HFF-Myc (cell line): ENCODE measurements at regions not wholly inside any gene's neighbourhood (a gene's known extent, or its start where the extent isn't known, plus 50 kb on each side); places are given as distances from the start of the nearest gene placed in this dataset.

Experiments used
- DNase-seq: peaks from one replicate; pipeline ENCODE4 v3.0.0-alpha.2; 2011; ENCODE audit warnings: low read depth; ENCODE audit errors: extremely low read depth
- H3K4me3 ChIP-seq: replicated peaks from 2 replicates; pipeline ENCODE4 v1.5.1; 2011; ENCODE audit warnings: low read depth, mild to moderate bottlenecking, control low read depth, low read length
- TF ChIP-seq, protein P1 (sequence below): IDR thresholded peaks from 2 replicates; pipeline ENCODE4 v1.5.1; 2012; ENCODE audit warnings: mild to moderate bottlenecking, low read depth, low read length, control low read depth; ENCODE audit errors: missing control alignments

DNA sequence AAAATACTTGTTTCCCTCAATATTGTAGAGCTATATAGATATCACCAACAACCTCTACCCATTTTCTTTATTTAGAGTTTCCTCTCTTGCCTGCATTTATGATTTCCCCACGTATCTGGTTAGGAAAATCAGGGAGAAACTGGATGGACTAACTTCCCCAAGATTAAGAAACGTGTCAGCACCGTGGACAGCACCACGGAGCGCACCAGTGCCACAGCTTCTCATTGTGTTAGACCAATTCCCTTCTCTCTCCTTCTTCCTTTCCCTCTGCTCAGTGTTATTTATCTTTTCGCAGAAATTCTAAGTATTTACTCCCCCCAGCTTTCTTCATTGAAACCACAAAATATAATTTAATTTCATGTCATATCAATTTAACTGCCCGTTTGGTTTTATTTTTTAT lies 568.6 kb upstream of the BOD1L1 start:
- no peak overlapping the region for H3K4me3 ChIP-seq
- TF ChIP-seq, protein P1, sequence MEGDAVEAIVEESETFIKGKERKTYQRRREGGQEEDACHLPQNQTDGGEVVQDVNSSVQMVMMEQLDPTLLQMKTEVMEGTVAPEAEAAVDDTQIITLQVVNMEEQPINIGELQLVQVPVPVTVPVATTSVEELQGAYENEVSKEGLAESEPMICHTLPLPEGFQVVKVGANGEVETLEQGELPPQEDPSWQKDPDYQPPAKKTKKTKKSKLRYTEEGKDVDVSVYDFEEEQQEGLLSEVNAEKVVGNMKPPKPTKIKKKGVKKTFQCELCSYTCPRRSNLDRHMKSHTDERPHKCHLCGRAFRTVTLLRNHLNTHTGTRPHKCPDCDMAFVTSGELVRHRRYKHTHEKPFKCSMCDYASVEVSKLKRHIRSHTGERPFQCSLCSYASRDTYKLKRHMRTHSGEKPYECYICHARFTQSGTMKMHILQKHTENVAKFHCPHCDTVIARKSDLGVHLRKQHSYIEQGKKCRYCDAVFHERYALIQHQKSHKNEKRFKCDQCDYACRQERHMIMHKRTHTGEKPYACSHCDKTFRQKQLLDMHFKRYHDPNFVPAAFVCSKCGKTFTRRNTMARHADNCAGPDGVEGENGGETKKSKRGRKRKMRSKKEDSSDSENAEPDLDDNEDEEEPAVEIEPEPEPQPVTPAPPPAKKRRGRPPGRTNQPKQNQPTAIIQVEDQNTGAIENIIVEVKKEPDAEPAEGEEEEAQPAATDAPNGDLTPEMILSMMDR = no peak
- no peak for DNase-seq

GRCh38 chr4:14215116-14215770 lies 587.7 kb upstream of the BOD1L1 start:
- no peak for DNase-seq
- no peak overlapping the region for H3K4me3 ChIP-seq
- TF ChIP-seq, protein P1 = no peak

DNA sequence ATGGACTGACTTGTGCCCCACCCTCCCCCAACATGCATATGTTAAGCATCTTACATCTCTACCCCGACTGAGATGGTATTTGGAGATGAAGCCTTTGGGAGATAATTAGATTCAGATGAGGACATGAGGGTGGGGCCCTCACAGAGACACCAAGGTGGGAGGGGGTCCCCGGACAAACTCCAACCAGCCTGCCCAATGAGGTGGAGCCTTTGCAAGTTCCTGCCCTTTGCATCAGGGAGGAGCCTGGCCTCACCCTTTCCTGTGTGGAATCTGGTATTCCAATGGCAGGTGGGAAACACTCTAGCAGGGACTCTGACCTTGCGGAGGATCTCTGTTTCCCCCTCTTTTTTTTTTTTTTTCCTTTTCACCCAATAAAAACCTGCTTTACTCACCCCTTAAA lies 589.9 kb upstream of the BOD1L1 start:
- no peak overlapping the region for H3K4me3 ChIP-seq
- DNase-seq = no peak
- TF ChIP-seq, protein P1 = no peak

DNA sequence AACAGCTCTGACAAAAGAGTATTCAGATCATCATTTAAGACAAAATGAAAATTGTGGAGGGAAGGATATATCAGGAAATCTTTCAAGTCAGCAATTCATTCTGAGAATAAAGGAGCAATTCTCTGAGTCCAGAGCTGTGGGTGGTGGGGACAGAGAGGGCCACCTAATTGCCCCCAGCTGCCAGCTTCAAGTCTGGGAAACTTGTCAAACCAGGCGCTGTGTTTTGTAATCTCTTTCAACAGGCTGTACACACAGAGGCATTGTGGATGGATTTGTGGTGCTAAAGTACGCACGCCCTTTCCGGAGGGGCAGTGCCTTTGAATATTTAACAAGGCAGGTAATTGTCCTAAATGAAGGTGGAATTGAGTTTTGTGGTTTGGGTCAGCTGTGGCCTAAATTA lies 591.1 kb upstream of the BOD1L1 start:
- TF ChIP-seq, protein P1 = no peak
- H3K4me3 ChIP-seq = no peak overlapping the region
- no peak for DNase-seq

DNA sequence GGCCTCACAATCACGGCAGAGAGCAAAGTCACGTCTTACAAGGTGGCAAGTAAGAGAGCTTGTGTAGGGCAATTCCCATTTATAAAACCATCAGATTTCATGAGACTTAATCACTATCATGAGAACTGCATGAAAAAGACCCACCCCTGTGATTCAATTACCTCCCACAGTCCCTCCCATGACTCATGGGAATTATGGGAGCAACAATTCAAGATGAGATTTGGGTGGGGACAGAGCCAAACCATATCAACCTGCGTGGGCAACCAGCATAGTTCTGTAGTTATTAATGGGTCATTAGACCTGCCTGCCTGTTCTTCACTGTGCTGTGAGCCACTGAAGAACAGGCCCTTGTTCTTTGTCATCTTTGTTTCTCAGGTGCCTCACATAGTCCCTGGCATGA lies 593.7 kb upstream of the BOD1L1 start:
- no peak overlapping the region for H3K4me3 ChIP-seq
- DNase-seq = no peak
- TF ChIP-seq, protein P1 = no peak

- TF ChIP-seq, protein P1 = no peak
- no peak for DNase-seq
- H3K4me3 ChIP-seq = no peak overlapping the region
These were observed 595.0 kb upstream of the BOD1L1 start for GRCh38 chr4:14222377-14223029.

DNA sequence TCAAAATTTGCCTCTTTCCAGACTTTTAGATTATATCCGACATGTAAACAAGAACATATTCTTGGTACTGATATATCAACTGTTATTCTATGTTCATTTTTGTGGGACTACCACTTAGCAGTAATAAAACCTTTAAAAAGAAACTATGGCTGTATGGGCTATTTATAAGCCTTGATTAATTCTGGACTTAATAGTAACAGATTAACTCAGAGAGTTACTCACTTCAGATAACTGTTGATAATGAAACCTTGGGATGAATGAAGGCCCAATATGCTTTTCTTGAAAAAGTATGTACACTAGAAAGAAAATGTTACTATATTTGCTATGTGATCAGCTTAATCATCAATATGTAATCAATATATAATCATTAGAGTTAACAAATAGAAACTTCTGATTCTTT lies 595.9 kb upstream of the BOD1L1 start:
- TF ChIP-seq, protein P1 = no peak
- H3K4me3 ChIP-seq = no peak overlapping the region

More for the DNA sequence above, 595.9 kb upstream of the BOD1L1 start:
- no peak for DNase-seq
